ENCODE measurements at regions not wholly inside any gene's neighbourhood (a gene's known extent, or its start where the extent isn't known, plus 50 kb on each side); places are given as distances from the start of the nearest gene placed in this dataset.

DNA sequence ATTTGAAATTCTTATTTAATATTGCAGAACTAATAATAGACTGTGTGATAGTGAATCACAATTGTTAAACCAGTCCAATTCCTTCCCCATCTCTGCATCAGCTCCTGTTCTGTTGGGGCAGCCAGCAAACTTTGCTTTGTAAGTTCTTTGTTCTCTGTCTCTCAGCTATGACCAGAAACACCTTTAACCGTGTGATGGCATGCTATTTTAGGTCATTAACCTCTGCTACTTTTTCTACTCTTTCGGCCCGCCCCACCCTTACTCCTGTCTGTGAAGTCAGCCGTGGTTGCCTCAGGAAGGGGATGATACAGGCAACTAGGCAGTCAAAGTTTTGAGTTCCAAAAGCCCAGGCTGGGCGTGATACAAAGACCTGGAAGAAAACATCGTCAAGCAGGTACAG is 51.3 kb upstream of the EGFL6 start:
- H3K27me3 ChIP-seq = no peaks in the 10 kb centered on the region
- intact Hi-C loops (cut with DNase I) = loop anchor here (10.0 kb wide), 1 partner anchor 517 kb away; no protein-coding TSS in a partner anchor
- no peak for DNase-seq (ENCODE audit: extremely low spot score in 2 of 2)

DNA sequence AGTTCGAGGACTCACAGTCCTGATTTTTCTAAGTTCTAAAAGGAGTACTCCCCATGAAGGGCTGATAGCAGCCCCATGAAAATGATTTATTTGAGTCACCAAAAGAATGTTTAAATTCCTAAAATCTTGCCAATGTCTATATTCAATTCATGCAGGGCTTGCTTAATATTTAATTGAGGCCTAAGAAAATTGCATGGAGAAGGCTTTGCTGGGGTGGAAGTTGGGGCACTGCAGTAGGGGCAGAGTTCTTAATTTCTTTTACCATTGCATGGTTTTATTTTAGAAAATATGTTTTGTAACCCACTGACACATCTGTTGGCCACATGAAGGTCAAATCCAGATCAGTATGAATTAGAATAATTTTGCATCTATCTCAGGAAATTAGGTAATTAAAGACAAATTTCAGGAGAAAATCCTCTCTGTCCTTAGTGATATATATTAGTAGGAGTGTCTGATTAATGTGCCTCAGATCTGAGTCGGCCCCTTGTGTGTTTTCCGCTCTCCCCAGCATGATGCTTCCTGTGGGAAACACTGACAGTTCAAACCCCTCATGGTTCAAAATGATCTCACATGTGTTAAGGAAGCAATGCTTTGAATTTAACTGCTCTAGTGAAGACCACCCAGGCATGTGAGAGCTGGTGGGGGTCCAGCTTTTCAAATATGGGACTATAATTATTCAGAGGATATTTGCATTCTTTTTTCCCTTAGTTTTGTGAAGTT is 54.0 kb upstream of the EGFL6 start:
- no peak for TF ChIP-seq CTCF (IDR thresholded peaks at IDR 0.05)
- H3K9me3 ChIP-seq = no peaks in the 10 kb centered on the region
- no peak overlapping the region for H3K4me3 ChIP-seq
- DNase-seq (ENCODE audit: extremely low spot score in 2 of 2) = no peak
- intact Hi-C loops (cut with DNase I) = loop anchor here (10.0 kb wide), 1 partner anchor 519 kb away; no protein-coding TSS in a partner anchor
- H3K36me3 ChIP-seq = no peaks in the 10 kb centered on the region
- H3K4me1 ChIP-seq = no peaks in the 10 kb centered on the region
- no peaks in the 10 kb centered on the region for H3K27me3 ChIP-seq
- no peak overlapping the region for H3K27ac ChIP-seq

More for the DNA sequence above, 51.3 kb upstream of the EGFL6 start:
- Histone ChIP-seq H3K27ac (no peak overlapping the region), H3K4me3 (no peak overlapping the region), H3K9me3 (no peaks in the 10 kb centered on the region), H3K36me3 (no peaks in the 10 kb centered on the region), H3K4me1 (no peaks in the 10 kb centered on the region)
- TF ChIP-seq CTCF (IDR thresholded peaks at IDR 0.05) (no peak), POLR2A (IDR thresholded peaks at IDR 0.05) (no peak), POLR2AphosphoS5 (IDR thresholded peaks at IDR 0.05; ENCODE audit: insufficient read depth in 1 of 2, low read depth in 1 of 2) (no peak)

GRCh38 chrX:13511944-13512330 is 57.5 kb upstream of the EGFL6 start:
- H3K27me3 ChIP-seq = no peaks in the 10 kb centered on the region
- intact Hi-C loops (cut with DNase I) = loop anchor here (10.0 kb wide), 1 partner anchor 523 kb away; no protein-coding TSS in a partner anchor
- no peak for DNase-seq (ENCODE audit: extremely low spot score in 2 of 2)
- H3K36me3 ChIP-seq = no peaks in the 10 kb centered on the region
- H3K9me3 ChIP-seq = no peaks in the 10 kb centered on the region
- TF ChIP-seq CTCF (IDR thresholded peaks at IDR 0.05) (no peak), POLR2AphosphoS5 (IDR thresholded peaks at IDR 0.05; ENCODE audit: insufficient read depth in 1 of 2, low read depth in 1 of 2) (no peak), POLR2A (IDR thresholded peaks at IDR 0.05) (no peak)
- no peaks in the 10 kb centered on the region for H3K4me1 ChIP-seq
- H3K27ac ChIP-seq = no peak overlapping the region
- H3K4me3 ChIP-seq = no peak overlapping the region

GRCh38 chrX:13511241-13511943 is 58.0 kb upstream of the EGFL6 start:
- TF ChIP-seq POLR2AphosphoS5 (IDR thresholded peaks at IDR 0.05; ENCODE audit: insufficient read depth in 1 of 2, low read depth in 1 of 2) = no peak
- no peak for TF ChIP-seq CTCF (IDR thresholded peaks at IDR 0.05)
- TF ChIP-seq POLR2A (IDR thresholded peaks at IDR 0.05) = no peak
- intact Hi-C loops (cut with DNase I) = loop anchor here (10.0 kb wide), 1 partner anchor 523 kb away; no protein-coding TSS in a partner anchor
- H3K36me3 ChIP-seq = no peaks in the 10 kb centered on the region
- DNase-seq (ENCODE audit: extremely low spot score in 2 of 2) = no peak
- H3K9me3 ChIP-seq = no peaks in the 10 kb centered on the region
- no peaks in the 10 kb centered on the region for H3K4me1 ChIP-seq
- H3K27me3 ChIP-seq = no peaks in the 10 kb centered on the region
- no peak overlapping the region for H3K4me3 ChIP-seq
- H3K27ac ChIP-seq = no peak overlapping the region

GRCh38 chrX:13507893-13508292 is 61.5 kb upstream of the EGFL6 start:
- Histone ChIP-seq H3K4me1 (no peaks in the 10 kb centered on the region), H3K27ac (no peak overlapping the region), H3K36me3 (no peaks in the 10 kb centered on the region), H3K9me3 (no peaks in the 10 kb centered on the region), H3K4me3 (no peak overlapping the region), H3K27me3 (no peaks in the 10 kb centered on the region)
- DNase-seq (ENCODE audit: extremely low spot score in 2 of 2) = no peak
- intact Hi-C loops (cut with DNase I) = loop anchor here (10.0 kb wide), 1 partner anchor 157 kb away; no protein-coding TSS in a partner anchor
- TF ChIP-seq POLR2AphosphoS5 (IDR thresholded peaks at IDR 0.05; ENCODE audit: insufficient read depth in 1 of 2, low read depth in 1 of 2) (no peak), POLR2A (IDR thresholded peaks at IDR 0.05) (no peak), CTCF (IDR thresholded peaks at IDR 0.05) (no peak)

All from vagina (tissue), 2 donors.